Stimulated activated CD4-positive, alpha-beta T cell treated with anti-CD3 and anti-CD28 coated beads, Interleukin-2, amount 100 ng/mL, for 24 hours (primary cell): ENCODE measurements at regions not wholly inside any gene's neighbourhood (a gene's known extent, or its start where the extent isn't known, plus 50 kb on each side); places are given as distances from the start of the nearest gene placed in this dataset.

Experiments used
- DNase-seq, 2 donors: peaks; one replicate each; pipeline ENCODE4 v3.0.0-alpha.2; 2020

DNA sequence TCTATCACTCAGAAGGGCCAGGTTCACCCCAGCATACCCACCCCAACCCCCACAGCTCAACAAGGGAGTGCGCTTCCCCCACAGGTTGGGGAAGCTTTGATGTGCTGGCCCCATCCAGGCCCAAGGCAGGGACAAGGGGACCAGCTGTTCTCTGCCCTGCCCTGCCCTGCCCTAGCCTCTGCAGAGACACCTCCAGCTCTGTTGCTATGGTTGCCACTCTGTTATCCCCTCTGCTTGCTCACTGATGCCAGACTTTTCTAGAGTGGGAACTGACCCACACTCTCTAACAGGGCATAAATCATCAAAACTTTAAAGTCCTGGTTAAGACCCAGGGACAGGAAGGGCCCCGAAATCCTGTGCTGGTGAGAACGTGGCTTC, 50.4 kb upstream of the ENPP7 start:
- no peak for DNase-seq

DNA sequence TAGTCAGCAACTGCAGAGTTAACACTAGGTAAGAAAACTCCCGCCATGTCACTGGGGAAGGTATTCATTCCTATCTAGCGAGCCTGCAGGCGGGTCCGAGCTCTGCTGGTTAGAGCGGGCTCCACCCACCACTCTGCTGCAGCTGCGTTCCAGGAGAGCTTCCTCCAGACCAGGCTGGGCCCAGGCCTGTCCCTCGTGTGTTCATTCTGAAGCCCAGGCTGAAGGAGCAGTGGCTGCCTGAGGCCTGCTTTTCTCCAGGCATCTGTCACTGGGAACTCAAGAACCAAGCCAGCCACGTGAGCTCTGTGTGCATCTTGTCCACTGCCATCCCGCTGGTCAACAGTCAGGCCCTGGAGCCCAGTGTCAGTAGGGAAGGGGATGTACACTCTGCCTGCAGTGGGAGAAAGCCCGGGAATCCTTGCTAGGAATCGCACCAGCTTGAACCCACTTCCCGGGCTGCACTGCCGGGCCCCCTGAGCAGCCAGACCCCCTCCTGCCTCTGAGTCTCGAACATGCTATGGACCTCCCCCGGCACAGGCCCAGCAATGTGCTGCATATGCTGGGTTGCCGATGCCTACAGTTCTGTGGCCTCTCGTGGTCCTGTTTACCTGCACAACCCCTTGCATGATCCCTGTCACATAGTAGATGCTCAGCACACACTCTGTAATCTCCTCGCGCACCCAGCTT, 51.0 kb upstream of the ENPP7 start:
- no peak for DNase-seq

DNA sequence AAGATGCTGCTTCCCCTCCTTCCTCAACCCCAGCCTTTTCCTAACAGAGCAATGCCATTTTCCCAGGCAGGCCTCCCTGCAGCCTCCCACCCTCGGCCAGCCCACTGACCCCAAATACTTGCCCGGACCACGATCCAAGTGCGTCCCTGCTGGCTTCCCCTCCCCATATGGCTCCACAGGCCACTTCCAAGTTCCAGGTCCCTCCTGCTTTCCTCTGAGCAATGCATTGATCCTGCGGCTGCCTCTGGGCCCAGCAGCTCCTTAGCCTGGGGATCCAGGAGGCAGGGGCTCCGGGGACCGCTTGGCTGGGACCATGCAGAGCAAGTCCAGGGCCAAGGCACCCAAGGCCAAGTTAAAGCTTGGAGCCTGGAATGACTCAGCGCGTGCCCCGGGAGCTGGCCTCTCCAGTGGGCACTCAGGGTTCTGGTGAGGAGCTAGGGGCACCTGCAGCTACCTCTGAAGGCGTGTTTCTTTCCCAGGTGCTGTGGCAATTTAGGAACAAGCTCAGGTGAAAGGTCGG, 51.9 kb upstream of the ENPP7 start:
- no peak for DNase-seq

DNA sequence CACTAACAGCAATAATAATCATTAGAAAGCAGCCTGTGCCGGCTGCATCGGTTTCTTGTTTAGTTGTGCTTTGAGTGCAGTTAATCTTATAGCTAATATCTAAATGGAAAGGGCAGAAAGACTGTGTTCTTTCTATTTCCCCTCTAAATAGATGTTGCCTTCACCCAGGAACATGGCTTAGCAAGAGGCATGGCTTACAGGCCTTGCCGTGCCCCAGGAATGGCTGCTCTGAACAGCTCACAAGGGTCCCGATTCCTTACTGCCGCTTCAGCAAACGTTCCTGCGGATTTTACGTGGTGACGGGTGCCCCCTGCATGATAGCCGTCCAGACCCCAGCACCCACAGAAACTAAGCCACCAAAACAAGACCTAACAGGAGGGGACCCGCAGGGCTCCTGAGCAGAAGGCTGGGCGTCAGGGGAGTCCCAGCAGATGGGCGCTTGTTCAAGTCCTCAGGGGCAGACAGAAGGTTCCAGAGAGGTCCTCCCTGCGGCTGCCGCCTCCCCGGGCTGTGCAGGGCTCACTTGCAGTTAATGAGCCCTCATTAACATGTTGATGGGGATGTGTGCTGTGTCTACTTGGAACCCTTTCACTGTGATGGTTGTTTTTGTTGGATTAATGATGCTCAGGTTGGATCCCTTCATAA, 52.5 kb upstream of the ENPP7 start:
- no peak for DNase-seq

DNA sequence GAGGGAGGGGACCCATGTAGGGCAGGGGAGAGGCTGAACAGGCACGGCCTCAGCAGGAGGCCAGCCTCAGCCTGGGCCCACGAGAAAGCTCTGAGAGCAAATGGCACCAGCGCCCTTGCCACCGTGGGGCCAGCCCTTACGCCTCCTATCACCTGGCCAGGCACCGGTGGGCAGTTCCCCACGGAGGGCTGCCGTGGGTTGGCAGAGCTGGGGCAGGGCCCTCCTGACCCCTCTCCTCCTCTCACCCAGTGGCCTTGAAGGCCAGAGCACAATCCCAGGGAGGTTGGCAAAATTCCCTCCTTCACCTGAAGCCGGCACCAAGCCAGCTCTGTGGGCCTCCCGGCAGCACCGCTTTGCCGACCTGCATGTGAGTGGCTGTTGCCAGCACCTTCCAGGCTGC, 53.1 kb upstream of the ENPP7 start:
- DNase-seq: no peak

DNA sequence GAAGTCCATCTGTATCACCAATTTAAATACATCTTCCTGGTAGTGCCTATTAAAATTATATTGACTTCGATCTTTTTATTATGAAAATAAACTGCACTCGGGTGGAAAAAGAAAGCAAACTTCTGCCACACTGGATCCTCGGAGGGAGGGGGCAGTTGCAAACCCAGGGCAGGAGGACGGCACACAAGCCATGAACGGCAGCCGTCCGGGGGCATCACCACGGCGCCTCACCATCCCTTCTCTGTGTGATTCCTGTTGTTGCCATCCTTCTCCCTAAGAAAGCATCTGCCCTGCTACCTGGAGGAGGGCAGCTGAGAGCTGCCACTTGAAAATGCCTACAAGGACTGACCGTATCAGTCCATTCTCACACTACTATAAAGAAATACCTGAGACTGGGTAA, 53.9 kb upstream of the ENPP7 start:
- DNase-seq: no peak

DNA sequence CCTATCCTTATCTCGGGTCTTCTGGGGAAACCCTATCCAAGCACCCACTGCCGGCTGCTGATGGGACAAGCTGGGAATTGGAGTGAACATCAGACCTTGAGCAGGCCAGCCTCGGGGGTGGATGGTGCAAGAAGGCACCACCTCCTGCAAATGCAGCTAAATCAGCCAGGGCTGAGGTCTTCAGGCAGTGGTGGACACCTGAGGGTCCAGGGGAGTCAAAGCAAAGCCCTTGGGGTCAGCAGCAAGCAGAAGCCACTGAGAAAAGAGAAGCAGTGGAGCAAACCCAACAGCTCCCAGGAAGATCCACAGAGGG, 55.4 kb upstream of the ENPP7 start:
- no peak for DNase-seq

DNA sequence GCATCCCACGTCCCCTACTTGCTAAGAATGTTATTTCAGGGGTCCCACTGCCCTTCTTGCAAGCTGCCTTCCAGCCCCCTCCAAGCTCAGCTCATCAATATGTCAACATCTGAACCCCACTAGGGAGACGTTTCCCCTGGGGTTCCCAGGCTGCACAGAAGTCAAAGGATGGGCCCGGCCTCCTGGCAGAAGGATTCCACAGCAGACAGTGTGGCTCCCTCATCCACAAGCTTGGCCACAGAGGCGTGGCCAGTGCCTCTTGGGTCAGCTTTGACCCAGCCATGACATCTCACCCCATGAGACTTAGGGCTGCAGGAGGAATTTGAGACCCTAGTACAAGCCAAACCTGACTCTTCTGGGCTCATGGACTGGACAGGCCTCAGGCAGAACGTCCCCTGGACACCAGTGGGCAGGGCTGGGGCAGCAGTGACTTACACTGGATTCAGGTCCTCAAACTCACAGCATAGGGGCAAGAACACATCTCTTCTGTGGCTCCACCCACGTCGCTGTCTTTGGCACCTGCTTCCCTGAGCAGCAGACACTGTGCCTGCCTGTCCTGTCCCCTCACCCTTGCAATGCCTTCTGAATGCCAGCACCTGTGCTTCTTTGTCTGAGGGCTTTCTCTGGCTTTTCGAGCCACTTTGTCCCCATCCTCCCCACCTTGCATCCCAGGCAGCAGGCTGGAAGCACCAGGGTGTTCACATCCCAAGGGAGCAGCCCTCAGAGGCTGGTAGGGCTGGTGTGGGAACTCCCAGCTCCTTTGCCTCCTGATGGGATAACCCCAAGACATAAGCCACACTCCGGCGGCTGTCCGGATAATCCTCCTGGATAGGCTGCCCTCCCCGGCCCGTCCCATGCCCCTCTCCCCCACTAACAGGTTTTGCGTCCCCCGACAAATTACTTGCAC, 56.0 kb upstream of the ENPP7 start:
- DNase-seq: no peak

DNA sequence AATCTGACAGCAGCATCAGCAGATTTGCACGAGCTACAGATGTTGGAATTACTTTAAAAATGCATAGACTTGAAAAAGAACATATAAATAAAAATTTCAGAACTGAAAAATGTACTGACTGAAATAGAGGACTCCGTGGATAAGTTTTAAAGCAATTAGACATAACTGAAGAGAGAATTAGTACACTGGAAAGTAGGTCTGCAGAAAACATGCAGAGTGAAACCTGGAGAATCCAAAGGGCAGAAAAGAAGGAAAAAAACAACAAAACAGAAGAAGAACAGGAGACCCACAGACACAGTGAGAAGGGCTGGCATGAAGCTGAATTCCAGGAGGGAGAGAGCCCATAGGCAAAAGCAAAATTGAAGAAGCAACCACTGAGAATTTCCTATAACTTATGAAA, 57.2 kb upstream of the ENPP7 start:
- no peak for DNase-seq

DNA sequence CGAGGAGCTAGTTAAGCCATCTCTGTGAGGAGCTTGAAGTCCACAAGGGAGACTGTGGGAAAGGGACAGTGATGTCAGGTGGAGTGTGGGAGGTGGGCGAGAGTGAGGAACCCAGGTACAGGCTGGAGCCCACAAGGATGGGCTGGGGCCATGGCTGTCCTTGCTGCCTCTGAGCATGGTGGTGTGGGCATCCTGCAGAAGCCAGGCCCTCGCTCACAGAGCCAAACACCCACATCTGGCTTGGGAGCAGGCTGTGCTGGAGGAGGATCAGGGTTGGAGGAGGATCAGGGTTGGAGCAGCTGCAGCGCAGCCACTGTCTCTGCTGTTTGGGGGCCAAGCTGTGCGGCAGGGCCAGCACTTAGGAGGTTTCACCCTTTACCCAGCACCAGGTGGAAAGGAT, 58.2 kb upstream of the ENPP7 start:
- no peak for DNase-seq

DNA sequence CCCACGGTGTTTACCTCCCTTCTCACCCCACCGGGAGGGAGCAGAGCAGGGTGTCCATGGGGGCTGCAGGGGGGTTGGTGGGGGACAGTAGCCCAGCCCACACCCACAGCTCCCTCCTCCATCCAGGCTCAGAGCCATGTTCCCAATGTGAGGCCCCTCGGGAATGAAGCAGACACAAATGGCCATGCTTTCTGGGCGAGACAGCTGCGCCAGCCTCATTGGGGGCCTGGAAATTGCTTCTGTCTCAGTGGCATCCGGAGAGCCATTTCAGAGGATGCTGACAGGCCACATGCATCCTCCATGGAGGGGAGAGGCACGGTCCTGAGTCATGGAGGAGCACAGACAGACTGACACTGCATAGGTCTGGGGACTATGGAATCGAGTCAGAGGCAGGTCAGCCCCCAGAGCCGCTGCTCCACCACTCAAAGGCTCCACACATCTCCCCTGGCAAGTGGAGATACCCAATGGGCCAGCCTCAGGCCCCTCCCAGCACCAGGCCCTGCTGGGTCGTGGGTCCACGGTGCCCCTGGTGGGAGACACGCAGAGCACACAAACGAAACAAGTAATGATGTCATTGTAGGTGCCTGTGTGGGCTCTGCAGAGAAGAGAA, 59.6 kb upstream of the ENPP7 start:
- no peak for DNase-seq

DNA sequence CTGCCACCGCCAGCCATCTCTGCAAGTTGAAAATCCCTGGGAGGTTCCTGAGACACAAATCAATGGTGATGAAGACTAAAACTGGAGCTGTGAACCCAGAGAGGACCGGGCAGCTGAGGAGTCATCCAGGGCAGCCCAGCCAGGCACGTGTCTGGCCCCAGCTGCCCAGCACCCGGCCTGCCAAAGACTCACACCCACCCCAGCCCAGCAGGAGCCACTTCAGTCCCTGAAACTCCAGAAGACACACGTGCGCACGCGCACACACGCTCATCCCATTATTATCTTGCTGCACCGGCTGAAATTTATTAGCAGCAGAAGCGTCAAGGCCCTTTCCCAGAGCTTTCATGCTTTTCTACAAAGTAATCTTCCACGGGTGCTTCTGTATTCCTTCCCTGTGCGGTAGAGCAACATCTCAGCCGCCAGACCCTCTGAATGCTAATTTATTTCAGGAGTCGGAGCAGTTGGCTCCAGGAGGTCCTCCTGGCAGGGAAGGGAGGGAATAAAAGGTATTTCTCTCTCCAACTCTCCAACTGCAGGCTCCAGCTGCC, 59.8 kb upstream of the RBFOX3 start:
- no peak for DNase-seq

DNA sequence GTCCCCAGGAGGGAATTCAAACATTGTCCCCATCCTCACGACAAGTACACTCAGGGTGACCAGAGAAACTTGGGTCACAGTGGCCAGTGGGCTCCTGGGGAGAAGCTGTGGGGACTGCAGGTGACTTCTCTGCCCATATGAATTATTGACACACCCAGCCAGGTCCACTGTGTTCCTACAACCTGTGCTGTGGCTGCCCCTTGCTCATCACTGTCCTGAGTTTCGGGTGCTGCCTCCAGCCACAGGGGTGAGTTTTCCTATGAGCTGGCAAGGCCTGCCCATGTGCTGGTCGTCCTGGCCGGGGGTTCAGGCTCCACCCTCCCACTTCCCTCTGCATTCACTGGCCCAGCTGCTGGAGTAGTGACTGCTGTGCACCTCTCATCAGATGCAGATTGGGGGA, 59.0 kb upstream of the RBFOX3 start:
- no peak for DNase-seq

DNA sequence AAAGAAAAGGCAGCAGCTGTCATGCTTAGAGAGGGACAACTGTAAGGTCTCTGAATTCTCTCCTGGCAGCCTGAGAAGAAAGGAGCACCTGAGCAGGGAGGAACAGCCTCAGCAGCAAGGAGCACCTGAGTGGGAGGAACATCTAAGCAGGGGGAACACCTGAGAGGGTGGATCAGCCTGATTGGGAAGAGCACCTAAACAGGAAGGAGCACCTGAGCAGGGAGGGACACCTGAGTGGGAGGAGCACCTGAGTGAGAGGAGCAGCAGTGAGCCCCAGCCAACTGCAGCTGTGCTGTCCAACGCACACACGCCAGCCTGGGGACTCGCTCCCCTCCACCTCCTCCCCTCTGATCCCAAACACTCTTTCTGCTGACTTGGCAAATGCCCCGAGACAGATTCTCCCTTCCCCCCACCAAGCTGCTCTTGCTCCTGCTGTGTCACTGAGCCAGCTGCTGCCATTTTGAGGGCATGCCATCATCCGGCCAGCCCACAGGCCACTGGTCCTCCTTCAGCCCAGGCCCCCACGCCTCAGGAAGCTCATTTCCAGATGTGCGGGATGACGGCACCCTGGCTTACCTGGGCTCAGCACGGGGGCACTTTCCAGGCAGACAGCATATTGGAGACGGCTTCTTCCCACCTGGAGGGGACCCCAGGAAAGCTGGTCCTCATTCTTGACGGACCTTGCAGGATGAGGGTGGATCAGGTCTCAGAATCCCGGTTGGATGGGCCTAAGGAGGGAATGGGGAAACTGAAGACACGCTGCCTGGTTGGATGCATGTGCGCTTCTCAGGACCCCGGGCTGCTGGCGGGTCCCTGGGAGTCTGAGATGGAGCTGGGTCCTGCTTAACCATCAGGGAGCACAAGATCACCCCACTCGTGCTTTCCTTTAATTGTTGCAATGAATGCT, 57.7 kb upstream of the RBFOX3 start:
- DNase-seq: no peak

DNA sequence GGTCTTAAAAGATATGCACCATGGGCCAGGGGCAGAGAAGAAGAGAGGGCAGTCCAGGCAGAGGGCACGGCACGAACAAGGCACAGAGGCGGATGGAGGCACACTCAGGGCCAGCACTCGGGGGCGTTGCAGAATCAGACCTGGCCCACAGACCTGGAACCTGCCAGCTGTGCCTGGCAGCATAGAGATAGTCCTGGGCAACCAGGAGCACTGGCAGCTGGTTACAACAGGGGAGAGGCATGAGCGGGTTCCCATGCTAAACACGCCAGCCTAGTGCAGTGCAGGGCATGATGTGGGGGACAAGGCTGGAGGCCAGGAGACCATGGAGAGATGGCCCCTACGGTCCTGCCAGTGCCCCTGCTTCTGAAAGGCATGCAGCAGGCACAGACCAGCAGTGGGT, 56.9 kb upstream of the RBFOX3 start:
- no peak for DNase-seq

DNA sequence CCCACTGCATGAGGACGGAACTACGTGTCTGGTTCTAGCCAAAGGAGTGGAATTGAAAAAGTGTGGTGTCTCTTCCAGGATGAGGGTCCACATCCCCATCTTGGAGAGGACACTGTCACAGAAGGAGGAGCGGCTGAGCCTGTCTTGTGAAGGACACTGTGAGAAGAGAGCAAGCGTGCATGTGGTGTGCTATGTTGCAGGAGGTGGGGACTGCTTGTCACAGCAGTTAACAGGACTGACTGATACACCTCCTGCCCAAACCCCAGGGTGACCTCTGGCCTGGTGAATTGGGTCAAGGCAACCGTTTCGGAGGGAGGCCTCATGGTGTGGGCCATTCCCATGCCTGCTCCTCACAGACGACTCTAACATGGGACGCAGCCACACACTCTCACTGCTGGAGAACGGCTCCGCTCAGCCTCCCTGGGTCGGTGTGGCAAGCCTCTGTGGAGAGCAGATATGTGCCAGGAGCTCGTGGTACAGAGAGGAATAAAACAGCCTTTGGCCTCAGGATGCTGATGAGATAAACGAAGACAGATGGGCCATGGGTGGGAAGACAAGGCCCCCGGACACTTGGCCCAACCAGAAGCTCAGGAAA, 56.4 kb upstream of the RBFOX3 start:
- DNase-seq: no peak

DNA sequence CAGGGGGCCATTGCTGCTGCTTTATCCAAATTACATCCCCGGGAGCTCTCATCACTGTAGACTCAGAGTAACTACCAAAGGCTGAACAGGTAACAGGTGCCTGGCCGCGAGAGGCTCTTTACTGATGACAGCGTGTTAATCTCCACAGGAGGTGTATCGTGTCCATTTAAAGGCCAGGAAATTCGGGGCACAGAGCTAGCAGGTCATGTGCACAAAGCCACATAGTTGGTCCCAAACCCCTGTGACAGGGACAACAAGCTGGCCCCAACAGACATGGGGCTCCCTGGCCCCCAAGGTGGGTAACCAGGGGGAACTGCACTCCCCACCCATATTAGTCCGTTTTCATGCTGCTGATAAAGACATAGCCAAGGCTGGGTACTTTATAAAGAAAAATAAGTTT, 55.3 kb upstream of the RBFOX3 start:
- DNase-seq: no peak

DNA sequence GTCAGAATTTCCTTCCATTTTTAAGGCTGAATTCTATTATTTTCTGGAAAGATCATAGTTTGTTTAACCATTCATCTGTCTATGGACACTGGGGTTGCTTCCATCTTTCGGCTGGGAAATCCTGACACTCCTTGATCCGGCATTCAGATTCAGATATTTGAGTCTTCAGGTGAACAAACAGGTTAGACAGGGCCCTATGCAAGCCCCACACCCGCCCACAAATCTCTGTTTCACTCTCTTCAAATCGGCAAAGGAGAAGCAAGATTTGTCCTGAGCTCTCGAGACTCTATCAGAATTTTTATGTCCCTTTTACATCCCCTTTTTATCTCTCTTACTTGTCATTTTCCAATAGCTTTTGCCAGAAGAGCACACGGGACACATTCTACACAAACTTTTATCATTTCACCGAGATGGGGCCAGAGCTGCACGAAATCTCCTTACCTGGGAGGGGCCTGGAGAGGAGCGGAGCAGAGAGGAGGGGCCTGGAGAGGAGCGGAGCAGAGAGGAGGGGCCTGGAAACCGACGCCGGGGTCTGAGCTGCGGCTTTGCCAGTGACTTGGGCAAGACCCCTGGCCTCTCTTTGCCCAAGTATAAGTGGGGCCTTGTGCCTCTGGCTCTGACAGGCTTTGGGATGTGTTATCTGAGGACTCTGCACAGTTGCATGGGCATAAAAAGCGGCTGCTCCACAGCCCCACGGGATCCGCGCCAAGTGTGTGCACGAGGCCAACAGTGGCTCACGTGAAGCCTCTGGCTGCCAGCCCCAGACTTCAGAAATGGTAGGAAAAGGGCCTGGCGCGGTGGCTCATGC, 54.3 kb upstream of the RBFOX3 start:
- no peak for DNase-seq

DNA sequence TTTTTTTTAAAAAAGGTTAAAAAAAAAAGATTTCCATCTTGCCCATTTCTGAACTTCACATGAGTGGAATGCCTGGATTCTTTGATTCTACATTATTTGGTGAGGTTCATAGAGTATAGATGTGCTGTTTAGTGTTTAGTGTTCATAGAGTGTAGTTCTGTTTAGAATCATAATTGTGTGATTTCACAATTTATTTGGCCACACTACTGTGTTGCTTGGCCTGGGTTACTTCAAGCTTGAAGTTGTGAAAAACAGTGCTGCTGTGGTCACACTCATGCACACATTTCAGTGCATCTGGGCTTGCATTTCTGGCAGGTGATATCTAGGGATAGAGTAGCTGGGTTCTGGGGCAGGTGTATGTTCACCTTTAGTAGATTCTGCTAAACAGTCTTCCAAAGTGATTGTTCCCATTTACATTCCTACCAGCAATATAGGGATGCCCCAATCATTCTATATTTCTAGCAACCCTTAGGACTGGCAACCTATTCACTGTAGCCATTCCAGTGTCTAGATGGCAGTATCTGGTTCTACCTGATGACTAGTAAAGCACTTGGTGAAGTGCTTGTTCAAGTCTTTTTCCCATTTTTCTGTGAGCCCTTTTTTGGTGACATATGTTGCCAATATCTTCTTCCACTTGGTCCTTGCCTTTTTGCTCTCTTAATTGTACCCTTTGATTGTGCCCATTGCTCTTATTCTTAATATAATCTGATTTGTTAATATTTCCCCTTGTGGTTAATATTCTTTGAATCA, 50.6 kb upstream of the RBFOX3 start:
- DNase-seq: peak in 1 of 2 donors; percentile 8
